HCT116 (cell line): ENCODE measurements at regions not wholly inside any gene's neighbourhood (a gene's known extent, or its start where the extent isn't known, plus 50 kb on each side); places are given as distances from the start of the nearest gene placed in this dataset.

Experiments
- EZH2 ChIP-seq: fragments of 200-600 bp; sonication (generic); IDR thresholded peaks from 2 replicates; pipeline ENCODE4 v1.6.1; 2017; ENCODE audit warnings: antibody characterized with exemption, mixed run types
- MAX ChIP-seq: IDR thresholded peaks from 2 replicates; pipeline ENCODE4 v1.6.1; 2012
- TF ChIP-seq, protein P1 (sequence below), 3 experiments: fragments of 200-600 bp in 1 of 3; sonication (generic) in 1 of 3; IDR thresholded peaks in 2 of 3; conservative IDR thresholded peaks in 1 of 3; 2 replicates each; pipeline ENCODE4 v1.5.1; 2012 to 2017; ENCODE audit warnings: low read depth in 2 of 3, low read length in 2 of 3, antibody characterized with exemption in 1 of 3, borderline replicate concordance in 1 of 3, control low read depth in 1 of 3, mild to moderate bottlenecking in 1 of 3, mixed read lengths in 1 of 3, mixed run types in 1 of 3, moderate library complexity in 1 of 3; ENCODE audit not compliant: insufficient read depth in 1 of 3

DNA sequence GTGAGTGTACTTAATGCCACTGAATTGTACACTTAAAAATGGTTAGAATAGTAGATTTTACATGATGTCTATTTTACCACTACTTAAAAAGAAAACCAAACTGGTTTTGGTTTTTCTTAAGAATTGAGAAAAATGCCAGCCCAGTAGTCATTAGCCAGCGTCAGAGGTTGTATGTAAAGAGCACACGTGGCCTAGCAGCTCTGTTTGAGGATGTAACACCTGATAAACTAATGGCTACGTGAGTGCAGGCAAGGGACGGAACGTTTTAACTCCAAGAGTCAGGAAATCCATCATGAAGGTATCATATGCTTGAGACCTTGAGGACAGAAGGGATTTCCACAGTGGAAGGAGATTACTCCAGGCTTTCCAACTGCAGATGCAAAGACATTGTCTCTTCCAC lies 223.7 kb downstream of the MRPL39 start:
- TF ChIP-seq, protein P1, sequence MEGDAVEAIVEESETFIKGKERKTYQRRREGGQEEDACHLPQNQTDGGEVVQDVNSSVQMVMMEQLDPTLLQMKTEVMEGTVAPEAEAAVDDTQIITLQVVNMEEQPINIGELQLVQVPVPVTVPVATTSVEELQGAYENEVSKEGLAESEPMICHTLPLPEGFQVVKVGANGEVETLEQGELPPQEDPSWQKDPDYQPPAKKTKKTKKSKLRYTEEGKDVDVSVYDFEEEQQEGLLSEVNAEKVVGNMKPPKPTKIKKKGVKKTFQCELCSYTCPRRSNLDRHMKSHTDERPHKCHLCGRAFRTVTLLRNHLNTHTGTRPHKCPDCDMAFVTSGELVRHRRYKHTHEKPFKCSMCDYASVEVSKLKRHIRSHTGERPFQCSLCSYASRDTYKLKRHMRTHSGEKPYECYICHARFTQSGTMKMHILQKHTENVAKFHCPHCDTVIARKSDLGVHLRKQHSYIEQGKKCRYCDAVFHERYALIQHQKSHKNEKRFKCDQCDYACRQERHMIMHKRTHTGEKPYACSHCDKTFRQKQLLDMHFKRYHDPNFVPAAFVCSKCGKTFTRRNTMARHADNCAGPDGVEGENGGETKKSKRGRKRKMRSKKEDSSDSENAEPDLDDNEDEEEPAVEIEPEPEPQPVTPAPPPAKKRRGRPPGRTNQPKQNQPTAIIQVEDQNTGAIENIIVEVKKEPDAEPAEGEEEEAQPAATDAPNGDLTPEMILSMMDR (IDR thresholded peaks at IDR 0.05 in 2 of 3, conservative IDR thresholded peaks at IDR 0.05 in 1 of 3; ENCODE audit: borderline replicate concordance in 1 of 3, insufficient read depth in 1 of 3, low read depth in 2 of 3, low read length in 2 of 3): no peak
- TF ChIP-seq EZH2 (no peak), MAX (no peak)
